ENCODE measurements at regions not wholly inside any gene's neighbourhood (a gene's known extent, or its start where the extent isn't known, plus 50 kb on each side); places are given as distances from the start of the nearest gene placed in this dataset.

DNA sequence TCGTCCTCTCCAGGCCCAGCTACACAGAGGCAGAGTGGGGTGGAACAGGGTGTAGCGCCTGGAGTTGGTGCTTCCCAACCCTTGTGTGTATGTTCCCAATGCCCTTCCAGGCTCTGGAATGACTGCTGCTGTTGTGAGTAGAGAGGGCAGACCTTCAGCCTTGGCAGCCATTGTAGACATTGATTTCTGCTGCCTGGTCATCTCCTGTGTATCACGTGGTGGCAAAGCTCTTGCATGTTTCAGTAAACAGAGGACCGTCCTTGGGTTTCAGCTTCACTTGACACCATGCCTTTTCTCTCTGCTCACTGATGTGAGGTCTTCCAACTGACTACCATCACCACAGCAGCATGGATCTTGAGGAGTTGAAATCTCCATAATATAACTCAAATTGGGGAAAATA, 397.9 kb downstream of the COG6 start:
- TF ChIP-seq, protein P1, sequence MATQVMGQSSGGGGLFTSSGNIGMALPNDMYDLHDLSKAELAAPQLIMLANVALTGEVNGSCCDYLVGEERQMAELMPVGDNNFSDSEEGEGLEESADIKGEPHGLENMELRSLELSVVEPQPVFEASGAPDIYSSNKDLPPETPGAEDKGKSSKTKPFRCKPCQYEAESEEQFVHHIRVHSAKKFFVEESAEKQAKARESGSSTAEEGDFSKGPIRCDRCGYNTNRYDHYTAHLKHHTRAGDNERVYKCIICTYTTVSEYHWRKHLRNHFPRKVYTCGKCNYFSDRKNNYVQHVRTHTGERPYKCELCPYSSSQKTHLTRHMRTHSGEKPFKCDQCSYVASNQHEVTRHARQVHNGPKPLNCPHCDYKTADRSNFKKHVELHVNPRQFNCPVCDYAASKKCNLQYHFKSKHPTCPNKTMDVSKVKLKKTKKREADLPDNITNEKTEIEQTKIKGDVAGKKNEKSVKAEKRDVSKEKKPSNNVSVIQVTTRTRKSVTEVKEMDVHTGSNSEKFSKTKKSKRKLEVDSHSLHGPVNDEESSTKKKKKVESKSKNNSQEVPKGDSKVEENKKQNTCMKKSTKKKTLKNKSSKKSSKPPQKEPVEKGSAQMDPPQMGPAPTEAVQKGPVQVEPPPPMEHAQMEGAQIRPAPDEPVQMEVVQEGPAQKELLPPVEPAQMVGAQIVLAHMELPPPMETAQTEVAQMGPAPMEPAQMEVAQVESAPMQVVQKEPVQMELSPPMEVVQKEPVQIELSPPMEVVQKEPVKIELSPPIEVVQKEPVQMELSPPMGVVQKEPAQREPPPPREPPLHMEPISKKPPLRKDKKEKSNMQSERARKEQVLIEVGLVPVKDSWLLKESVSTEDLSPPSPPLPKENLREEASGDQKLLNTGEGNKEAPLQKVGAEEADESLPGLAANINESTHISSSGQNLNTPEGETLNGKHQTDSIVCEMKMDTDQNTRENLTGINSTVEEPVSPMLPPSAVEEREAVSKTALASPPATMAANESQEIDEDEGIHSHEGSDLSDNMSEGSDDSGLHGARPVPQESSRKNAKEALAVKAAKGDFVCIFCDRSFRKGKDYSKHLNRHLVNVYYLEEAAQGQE (IDR thresholded peaks at IDR 0.05; ENCODE audit: insufficient read depth in 1 of 2, low read depth in 2 of 2, low read length in 2 of 2): no peak
- TF ChIP-seq POLR2AphosphoS5 (IDR thresholded peaks at IDR 0.05; ENCODE audit: low read depth, low read length) (no peak), FOXP2 (optimal IDR thresholded peaks at IDR 0.05; ENCODE audit: borderline replicate concordance, extremely low read depth, extremely low read length, insufficient read depth) (no peak), SIN3A (IDR thresholded peaks at IDR 0.05; ENCODE audit: borderline replicate concordance, insufficient read depth, low read length) (no peak), TAF1 (IDR thresholded peaks at IDR 0.05; ENCODE audit: borderline replicate concordance, insufficient read depth, low read length) (no peak)

DNA sequence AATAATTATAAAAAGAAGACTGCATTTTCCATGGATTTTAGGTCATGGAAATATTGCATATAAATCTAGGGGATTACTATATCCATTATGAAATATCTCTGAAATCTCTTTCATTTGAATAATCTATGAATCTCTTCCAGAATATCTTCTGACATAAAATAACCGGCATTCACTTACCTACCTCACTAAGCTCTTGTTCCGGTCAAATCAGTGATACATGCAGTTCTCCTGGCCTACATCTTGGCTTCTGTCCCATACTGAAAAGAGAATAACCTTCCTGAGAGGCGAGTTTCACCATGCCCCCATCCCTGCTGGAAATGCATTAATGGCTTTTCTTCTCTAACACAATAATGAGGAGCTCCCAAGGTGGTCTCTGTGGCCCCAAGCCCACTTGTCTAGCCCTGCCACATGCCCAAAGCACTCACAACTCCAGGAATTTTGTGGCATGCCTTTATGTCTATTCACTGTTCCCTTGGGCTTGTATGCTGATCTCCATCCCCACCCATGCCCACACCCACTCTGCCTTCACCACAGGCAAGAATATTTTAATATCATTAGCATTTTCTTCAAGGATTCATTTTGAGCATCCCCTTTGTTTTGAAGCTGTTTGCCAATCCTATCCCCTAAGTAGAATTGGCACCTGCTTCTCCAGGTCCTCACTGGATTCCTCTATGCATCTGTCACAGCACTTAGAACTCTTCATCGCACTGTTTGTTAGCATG, 401.6 kb downstream of the COG6 start:
- TF ChIP-seq FOXP2 (optimal IDR thresholded peaks at IDR 0.05; ENCODE audit: borderline replicate concordance, extremely low read depth, extremely low read length, insufficient read depth) (no peak), SIN3A (IDR thresholded peaks at IDR 0.05; ENCODE audit: borderline replicate concordance, insufficient read depth, low read length) (no peak), POLR2AphosphoS5 (IDR thresholded peaks at IDR 0.05; ENCODE audit: low read depth, low read length) (no peak)
- TF ChIP-seq, protein P1 (IDR thresholded peaks at IDR 0.05; ENCODE audit: insufficient read depth in 1 of 2, low read depth in 2 of 2, low read length in 2 of 2): no peak

DNA sequence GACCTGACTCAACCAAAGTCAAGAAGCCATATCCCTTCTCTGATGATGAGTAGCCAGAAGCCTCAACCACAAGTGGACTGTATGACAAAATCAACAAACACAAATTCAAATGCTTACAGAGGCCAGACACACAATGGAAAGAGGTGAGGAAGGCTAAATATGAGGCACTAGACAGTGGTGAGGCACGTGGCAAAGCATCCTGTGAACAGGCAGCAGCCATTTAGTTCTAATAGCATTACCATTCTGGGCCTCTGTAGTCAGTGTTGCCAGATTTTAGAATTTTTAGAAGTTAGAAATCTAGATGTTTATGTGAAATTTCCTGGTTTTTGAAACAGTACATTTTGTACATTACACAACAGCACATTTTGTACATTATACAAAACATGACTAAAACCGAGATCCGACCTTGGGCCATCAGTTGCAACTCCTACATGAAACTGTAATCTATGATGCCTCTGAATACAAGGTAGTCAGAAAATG, 403.3 kb downstream of the COG6 start:
- TF ChIP-seq, protein P1 (IDR thresholded peaks at IDR 0.05; ENCODE audit: insufficient read depth in 1 of 2, low read depth in 2 of 2, low read length in 2 of 2): no peak
- TF ChIP-seq SIN3A (IDR thresholded peaks at IDR 0.05; ENCODE audit: borderline replicate concordance, insufficient read depth, low read length): no peak
- no peak for TF ChIP-seq FOXP2 (optimal IDR thresholded peaks at IDR 0.05; ENCODE audit: borderline replicate concordance, extremely low read depth, extremely low read length, insufficient read depth)
- TF ChIP-seq TAF1 (IDR thresholded peaks at IDR 0.05; ENCODE audit: borderline replicate concordance, insufficient read depth, low read length): no peak
- no peak for TF ChIP-seq POLR2AphosphoS5 (IDR thresholded peaks at IDR 0.05; ENCODE audit: low read depth, low read length)

DNA sequence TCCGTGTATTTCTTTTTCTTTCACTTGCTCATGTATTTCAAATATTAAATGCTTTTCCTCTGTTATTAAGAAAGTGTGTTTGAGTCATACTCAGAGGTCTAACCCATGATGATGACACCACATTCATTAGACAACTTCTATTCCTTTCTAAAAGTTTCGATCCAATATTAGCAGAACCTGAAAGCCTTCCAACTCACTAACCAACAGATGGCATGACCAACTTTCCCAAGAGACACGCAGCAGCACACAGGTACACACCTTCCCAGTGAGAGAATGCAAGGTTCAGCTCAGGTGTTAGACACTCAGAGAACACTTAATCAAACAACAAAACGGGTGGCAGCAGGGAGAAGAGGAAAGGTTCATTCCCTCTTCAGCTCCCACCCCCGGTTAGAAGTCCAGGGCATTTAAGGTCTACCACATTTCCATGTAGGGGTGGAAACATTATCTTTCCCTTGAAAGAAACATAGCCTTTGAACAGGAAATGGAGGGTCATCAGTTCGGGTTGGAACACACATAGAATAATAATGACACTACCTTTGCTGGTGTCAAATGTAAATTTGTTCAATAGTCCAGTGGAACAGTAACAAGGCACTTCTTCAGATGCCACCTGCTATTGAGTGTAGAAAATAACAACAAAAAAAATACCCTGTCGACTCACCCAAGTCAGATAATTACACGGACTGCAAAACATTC, 404.2 kb downstream of the COG6 start:
- no peak for TF ChIP-seq SIN3A (IDR thresholded peaks at IDR 0.05; ENCODE audit: borderline replicate concordance, insufficient read depth, low read length)
- TF ChIP-seq FOXP2 (optimal IDR thresholded peaks at IDR 0.05; ENCODE audit: borderline replicate concordance, extremely low read depth, extremely low read length, insufficient read depth): no peak
- no peak for TF ChIP-seq TAF1 (IDR thresholded peaks at IDR 0.05; ENCODE audit: borderline replicate concordance, insufficient read depth, low read length)
- TF ChIP-seq, protein P1 (IDR thresholded peaks at IDR 0.05; ENCODE audit: insufficient read depth in 1 of 2, low read depth in 2 of 2, low read length in 2 of 2): no peak
- no peak for TF ChIP-seq POLR2AphosphoS5 (IDR thresholded peaks at IDR 0.05; ENCODE audit: low read depth, low read length)

All from PFSK-1 (cell line).